AG08396 (cell line): ENCODE measurements at regions not wholly inside any gene's neighbourhood (a gene's known extent, or its start where the extent isn't known, plus 50 kb on each side); places are given as distances from the start of the nearest gene placed in this dataset.

ENCODE experiments used
- DNase-seq: peaks from one replicate; pipeline ENCODE4 v3.0.0; 2012; ENCODE audit warnings: low spot score, mixed read lengths

DNA sequence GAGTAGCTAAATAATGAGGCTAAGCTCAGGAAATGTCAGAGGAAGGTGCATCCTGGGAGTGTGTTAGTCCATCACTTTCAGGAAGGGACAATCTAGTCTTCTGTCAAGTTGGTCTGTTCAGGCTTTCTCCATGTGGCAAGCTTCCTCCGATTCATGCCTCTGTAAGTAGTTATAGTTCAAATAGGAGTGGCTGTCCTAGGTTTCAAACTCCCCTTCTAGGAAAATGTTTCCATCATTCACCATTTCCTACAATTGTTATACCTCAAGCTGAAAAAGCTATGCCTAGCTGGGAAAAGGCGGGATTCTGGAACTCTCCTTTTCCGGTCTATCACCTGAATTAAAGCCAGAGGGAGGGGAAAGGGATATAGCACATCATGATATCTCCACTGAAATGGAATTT is 287.7 kb upstream of the ZSWIM2 start:
- DNase-seq = no peak

DNA sequence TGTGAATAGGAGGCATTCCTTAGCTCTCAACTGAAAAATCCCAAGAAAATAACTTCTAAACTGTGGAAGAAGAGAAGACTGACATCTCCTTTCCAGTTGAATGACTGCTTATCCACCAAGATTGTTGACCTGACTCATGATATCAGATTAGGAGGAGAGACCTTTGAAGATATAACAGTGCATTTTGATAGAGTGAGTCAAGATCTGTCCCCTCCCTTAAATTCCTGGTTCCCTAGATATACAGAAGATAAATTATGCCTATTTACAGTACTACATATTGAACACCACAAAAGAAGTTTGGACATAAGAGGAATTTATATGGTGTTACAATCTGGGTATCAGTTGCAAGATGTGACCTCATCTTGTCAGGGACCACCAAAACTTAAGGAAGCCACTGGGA is 285.3 kb upstream of the ZSWIM2 start:
- no peak for DNase-seq

DNA sequence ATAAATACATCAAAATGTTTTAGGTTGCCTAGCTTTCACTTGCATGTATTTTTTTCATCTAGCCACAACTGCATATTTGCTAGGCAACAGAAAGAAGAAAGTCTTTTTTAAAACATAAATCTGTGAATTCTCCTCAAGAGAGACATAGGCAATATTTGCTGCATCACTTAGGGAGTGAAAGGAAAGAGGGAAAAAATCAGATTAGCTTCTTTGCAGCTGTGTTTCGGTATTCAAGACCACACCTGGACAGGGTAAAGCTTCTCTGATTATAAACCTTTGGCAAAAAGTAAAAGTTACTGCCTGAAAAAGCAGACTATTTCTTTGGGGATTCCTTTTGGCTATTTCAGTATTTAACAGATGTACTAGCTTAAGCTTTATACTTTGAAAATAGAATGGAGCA is 280.9 kb upstream of the ZSWIM2 start:
- no peak for DNase-seq

DNA sequence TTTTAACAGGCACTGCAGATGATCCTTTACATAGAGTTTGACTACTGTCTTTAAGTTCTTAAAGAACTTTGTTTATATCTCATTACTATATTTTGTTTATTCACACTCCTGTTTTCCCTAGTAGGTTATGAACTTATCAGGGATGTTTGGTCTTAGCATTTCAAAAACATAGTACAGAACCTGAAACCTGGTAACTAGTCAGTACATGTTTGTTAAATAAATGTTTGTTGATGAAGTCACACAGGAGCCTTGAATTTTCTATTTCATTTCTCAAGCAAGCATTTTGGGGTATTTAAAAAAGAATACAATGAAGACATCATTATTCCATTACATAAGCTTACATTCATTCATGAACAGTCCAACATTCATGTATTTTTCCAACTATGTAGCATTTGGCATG is 280.3 kb upstream of the ZSWIM2 start:
- no peak for DNase-seq

DNA sequence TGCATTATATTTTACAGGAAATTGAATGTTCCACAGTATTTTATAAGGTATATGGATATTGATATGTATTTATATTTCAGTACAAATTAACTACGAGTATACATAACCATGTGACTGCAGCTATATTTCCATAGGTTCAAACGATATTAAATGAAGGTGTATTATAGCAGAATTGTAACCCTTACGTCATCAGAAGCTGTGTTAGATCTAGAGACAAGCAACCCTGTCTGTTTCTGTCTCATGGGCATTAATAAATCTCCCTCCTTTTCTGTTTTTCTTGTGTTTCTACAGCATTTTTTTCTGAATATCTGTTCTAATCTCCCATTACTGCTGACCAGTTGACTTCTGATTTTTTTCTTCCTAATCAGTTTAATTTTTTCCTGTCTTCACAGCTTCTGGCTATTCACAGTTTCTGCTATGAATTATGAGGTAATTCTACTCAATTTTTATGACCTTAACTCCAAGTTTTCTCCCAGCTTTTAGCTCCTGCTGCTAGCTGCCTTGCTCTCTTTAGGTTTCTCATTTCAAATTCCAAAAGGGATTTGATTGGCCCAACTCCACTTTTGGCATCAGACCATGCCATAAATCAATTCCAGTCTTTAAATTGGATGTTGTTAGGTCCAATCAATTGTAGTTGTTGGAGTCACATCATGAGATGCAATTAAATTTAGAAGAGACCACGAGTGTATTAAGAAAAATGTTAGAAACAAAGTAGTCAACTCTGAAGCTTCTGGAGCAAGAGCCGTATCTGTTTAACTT is 277.5 kb upstream of the ZSWIM2 start:
- no peak for DNase-seq

DNA sequence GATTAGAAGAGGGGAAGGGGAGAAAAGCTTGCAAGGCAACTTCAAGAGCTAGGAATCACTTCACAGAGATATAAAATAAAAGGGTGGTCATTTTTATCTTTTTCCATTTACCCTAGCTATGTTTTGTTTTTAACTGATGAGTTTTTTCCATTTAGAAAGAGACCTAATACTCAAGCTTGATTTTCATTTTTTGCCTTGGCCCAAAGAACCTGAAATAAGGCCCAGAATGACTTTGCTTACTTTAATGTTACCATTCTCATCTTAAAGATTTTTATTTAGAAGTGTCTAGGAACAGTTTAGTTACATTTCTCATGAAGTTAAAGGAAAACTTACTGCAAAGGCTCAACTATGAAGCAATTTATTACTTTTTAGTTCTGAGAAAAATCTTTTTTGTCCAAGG is 276.3 kb upstream of the ZSWIM2 start:
- DNase-seq = no peak

DNA sequence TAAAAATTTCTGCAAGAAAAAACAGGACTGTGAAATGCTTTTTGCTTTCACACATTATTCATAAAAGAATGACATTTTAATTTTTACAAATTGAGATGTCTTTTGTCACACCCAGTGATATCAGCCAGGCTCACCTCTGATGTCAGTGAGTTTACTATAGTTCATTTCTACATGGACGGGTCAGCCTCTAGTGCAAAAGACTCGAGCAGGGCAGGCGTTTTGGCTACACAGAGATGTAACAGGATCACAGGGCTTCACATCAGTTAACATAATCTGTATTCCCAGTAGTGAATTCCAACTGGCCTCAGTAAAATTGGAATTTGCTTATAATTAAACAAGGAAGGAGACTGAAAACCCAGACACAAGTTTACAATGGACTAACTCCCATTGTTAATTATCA is 275.6 kb upstream of the ZSWIM2 start:
- DNase-seq = no peak

DNA sequence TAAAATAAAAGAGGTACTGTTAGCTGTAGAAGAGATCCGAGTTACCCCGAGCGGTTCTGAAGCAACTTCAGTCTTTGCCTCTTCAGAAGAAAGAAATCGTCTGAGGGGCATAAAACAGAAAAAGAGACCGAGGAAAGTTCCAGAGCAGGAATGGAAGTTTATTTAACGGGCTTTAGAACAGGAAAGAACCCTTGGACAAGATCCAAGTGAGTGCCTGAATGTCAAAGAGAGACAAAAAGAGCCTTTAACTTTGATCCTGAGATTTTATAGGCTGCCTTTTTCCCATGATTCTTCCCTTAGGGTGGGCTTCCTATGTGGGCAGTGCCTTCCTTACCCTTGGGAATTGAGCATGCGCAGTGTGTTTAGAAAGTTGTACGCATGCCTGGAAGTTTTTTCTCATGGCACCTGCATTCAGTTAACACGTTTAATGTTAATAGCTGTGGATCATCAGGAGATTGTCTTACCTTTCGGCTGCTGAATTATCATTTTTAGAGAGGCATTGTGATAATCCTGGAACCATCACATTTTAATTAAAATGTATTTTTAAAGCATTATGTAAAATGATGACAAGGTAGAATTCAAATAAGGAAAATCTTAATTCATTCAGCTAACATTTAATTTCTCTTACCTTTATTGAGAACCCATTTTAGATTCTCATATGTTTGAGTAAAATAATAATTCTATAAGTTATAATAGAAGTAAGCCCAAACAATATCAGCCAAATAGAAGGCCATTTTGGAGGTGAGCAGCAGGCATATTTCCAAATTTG is 269.5 kb upstream of the ZSWIM2 start:
- DNase-seq = no peak

DNA sequence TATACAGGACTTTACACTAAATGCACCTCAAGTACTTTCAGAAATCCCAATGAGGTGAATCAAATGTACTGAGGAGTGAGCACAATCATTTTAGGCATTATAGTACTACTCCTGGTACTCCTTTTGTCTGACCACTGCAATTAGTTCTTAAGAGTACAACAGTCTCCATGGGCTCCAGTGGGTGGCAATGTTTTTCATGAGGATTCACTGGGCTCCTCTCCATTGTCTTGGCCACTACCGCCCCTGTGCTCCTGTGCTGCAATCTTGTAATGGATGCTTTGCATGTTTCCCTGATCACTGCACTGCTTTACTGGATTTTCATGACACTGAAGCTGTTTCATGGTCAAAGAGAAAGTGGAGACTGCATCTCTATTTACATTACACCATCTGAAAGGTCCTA is 268.5 kb upstream of the ZSWIM2 start:
- no peak for DNase-seq

DNA sequence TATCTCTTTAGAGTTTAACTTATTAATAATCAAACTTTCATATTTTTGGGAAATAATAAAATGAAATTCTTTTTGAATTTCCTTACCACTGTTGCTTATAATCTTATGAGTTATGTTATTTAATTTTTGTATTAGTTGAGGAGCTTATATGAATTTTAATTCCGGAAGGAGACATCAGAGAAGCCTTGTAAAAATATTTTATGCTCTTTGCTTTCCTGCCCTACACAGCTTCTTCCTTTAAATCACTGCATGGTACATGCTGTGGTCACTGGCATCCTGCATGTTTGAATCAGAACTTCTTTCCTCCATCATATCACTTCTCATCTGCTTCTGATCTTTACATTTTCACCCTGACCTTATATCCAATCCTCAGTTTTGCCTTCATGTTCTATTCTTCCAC is 266.7 kb upstream of the ZSWIM2 start:
- no peak for DNase-seq

DNA sequence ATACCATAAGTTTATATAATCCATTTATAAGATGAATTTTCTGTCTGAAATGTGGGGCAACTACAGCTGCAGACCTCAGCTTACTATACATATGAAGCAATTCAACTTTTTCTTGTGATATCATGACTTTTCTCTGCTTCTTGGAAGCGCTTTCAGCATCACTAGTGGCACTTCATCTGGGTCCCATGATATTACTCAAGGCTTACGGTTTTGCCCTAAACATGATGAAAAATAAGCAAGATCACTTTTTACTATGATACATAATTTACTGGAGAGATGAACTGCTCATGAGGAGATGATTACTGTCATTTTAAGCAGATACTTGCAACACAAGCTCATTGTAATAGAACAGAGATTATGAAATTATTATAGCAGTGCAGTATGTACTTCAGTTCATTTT is 258.0 kb upstream of the ZSWIM2 start:
- DNase-seq = no peak

DNA sequence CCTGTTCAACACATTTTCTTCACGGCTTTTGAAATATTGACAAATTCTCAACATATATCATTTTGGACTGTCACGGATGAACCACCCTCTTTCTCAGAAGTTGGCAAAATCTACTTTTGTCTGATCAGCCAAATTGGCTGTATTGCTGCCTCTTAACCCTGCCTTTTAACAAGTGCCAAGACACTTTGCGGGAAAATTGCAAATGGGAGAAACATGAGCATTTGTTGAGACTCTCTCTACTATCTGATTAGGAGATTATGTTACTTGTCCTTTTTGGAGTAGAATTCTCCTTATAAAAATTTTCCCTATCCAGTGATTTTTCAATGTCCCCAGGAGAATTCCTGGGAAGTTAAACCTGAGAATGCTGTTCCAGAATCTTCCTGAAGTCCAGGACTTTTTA is 256.2 kb upstream of the ZSWIM2 start:
- DNase-seq = no peak

DNA sequence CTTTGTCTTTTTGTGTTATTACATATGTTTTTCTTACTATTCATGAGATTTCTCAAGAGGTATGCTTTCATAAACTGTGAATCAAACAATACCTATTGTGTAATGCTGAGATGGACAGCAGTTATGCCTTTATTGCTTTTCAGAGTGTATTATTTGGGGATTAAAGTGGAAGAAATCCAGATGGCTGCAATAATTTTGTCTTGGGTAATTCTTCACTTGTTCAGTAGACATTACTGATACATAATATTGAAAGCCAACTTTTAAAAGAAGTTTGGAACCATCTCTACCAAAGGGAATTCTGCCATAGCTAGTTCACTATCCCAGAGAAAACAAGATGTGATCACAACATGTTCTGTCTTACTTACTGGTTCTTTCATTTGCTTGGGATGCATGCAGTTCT is 253.4 kb upstream of the ZSWIM2 start:
- no peak for DNase-seq

DNA sequence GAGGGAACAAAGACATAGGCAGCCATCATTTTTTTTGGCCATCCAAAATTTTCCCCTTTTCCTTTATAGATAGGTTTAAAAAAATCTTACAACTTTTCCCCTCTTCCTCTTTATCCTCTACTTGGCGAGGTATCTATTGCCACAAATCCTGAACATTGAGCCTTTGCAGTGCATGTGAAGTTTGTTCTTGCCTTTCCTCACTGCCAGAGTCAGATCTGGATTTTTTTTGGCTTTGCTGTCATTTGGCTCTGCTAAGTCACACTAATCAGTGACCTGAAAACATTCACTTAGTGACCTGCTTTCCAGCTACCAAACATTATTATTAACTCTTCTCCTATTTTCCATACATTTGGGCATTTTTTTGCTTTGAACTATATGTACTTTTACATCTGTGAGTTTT is 249.2 kb upstream of the ZSWIM2 start:
- no peak for DNase-seq

DNA sequence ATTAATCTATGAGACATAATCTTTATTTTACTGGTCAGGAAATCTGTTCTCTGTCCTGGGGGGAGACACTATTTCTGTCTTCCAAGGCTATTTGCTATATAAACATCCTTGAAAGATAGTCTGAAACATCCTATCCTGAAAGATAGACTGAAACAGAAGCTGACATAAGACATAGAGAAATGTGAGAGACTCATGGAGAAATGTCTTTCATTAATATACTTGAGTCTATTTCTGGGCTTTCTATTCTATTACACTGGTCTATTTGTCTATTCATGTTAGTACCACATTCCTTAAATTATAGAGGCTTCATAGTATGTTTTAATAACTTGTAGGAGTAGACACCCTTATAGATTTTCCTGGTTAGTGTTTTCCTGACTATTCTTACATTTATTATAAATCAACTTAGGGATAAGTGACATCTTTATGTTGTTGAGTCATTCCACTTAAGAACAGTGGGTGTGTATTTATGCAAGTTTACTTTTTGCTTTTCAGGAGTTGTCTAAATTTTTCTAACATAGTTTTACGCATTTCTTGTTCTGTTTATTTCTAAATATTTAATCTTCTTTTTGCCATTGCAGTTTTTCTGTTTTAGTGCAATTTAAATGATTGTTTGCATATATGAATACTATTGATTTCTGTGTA is 244.9 kb upstream of the ZSWIM2 start:
- no peak for DNase-seq

DNA sequence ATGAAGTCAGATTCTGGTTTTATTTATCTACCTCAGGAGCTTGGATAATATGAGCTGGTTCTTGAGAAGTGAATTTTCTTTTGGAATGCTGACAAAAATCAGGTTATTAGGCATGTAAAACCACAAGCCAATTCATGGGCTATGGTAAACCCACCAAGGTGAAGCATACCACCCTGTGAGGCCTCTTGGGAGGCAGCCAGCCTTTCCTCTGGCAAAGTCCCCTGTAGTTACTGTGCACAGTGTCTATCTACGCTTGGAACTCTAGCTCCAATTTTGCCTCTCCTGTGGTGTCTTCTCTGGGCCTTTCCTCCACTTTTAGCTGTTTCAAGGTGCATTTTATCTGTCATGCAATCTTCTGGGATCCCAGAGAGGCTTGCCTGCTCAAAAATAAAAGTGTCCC is 242.7 kb upstream of the ZSWIM2 start:
- DNase-seq = no peak

DNA sequence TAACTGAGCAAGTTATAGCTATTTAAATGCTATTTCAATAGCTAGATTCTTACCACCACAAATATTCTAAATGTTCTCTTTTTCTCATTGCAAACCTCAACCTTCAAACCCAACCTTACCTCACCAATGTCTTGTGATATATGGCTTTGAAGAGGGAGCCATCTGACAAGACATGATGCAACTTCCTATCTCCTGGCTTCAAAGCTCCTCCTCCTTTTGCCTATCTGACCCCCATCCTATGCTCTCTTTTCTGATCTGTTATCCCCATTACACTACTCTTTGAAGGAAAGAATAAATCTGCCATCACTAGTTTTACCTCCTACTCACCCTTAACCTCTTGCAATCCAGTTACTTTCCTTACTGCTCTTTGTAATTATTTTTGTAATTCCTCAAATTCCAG is 235.6 kb upstream of the ZSWIM2 start:
- DNase-seq = no peak

DNA sequence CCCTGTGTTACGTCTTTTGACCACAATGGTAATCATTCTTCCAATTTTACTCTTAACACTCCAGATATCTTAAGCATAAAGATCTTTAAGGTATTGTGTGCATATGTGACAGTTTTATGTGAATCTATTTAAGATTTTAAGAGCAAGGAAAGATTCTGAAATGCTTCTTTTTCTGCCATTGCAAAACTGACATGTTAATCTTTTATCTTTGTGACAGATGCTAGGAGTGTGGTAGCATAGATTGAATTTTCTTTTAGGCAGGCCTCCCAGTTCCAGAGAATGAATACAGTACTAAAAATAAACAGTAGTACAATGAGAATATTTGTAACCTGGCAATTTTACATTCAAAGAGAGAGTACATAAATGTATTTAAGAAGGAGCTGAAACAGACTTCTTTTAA is 232.5 kb upstream of the ZSWIM2 start:
- DNase-seq = no peak

DNA sequence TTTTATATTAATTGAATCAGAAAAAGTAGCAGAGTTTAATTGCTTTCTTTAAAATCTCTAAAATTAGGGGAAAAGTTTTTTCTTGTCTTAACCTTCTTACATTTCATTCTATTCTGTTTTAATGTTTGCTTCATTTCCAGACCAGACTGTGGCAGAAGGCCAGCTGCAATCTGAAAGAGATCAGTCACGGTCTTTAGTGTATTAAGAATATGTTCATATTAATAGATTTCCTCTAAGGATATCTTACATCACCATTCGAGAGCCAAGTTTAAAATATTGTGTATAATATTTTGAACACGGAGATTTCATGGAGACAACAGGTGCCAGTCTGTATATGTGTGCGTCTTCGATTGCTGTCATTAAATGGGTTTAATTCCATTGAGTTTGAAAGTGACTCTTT is 230.9 kb upstream of the ZSWIM2 start:
- DNase-seq = no peak

DNA sequence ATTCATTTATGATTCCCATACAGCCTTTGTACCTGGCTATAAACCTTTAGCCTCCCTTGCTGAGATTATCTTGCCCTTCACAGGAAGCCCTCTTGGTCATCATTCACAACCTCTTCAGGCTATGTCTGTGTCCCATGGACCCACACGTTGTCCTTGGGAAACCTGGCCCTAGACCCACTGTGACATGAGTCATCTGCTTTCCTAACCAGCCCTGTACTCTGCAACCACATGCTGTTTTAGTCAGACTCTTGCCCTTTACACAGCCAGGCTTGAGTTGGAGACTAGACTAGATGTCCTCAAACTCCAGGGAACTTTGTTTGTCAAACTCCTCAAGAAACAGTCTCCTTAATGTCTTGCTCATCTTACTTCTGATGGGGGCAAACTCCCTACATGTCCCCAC is 229.3 kb upstream of the ZSWIM2 start:
- DNase-seq = no peak

DNA sequence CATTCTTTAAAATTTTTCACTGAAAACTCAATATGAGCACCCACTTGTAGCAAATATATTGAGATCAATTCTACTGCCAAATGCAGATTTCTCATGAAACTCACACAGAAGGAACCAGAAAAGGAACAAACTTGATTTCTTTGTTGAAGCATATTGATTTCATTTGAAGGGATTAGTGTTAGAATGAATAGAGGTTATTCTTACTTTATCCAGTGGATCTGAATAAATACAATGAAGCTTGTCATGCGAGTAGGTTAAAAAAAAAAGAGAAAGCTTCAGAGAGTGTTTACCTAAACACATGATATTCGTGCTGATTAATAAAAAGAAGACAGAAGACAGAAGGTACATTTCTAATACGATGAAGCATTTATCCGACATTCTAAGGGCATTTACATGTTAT is 226.7 kb upstream of the ZSWIM2 start:
- DNase-seq = no peak

DNA sequence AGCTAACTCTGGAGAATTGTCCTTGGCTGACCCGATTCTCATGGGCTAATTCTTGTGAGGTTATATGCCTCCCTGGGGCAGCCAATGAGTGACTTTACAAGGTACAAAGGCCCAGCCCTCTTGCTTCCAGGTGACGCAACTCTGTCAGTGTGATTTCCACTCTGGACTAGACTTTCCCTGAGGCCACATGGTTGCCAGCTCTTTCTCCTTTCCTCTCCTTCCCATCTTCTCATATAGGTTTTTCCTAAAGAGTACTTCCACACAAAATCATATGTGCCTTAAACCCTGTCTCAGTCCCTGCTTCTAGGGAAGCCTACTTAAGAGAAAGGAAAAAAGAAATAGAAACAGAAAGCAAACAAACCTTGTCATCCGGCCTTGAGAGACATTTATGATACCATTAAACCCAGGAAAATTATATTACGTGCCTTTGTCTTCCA is 226.2 kb upstream of the ZSWIM2 start:
- DNase-seq = no peak

DNA sequence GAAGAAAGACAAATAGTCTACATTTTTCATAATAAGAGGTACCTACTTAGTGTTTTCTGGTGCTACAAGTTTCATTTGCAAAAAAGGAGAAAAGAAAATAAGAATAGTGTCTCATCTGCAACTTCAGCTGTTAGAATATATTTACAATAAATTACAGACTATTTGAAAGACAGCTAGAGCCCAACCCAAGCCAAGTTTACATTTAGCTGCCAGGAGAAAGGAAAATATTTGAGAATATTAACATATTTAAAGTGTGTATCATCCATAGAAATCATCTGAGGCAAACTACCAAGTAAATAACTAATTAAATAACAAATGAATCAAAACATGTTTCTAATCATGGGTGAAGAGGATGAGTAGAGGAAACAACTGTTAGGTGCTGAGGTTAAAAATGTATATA is 209.2 kb upstream of the ZSWIM2 start:
- no peak for DNase-seq
